MM.1S (cell line): ENCODE measurements at regions not wholly inside any gene's neighbourhood (a gene's known extent, or its start where the extent isn't known, plus 50 kb on each side); places are given as distances from the start of the nearest gene placed in this dataset.

Experiments used
- CTCF ChIP-seq: fragments of 300-600 bp; sonication (generic); IDR thresholded peaks from 2 replicates; pipeline ENCODE4 v1.5.1; 2016; ENCODE audit warnings: antibody characterized with exemption, low read length, mixed read lengths
- EZH2 ChIP-seq: fragments of 300-600 bp; sonication (generic); optimal IDR thresholded peaks from 2 replicates; pipeline ENCODE3; 2017; ENCODE audit warnings: low read depth, mild to moderate bottlenecking, antibody characterized with exemption, low read length, mixed read lengths
- EZH2phosphoT487 ChIP-seq: fragments of 300-600 bp; sonication (generic); IDR thresholded peaks from 2 replicates; pipeline ENCODE4 v1.6.1; 2018; ENCODE audit warnings: antibody characterized with exemption, low read length

GRCh38 chr10:130491011-130491692 lies 355.0 kb downstream of the GLRX3 start:
- TF ChIP-seq CTCF (no peak), EZH2 (no peak), EZH2phosphoT487 (no peak)
